NCI-H510A (cell line): ENCODE measurements at regions not wholly inside any gene's neighbourhood (a gene's known extent, or its start where the extent isn't known, plus 50 kb on each side); places are given as distances from the start of the nearest gene placed in this dataset.
A peak's percentile ranks its signal among the peaks of the same experiment; 100 is the strongest.
"Not testable (repeated sequence)": the region's sequence is repeated elsewhere in the genome, so short reads cannot be mapped to it uniquely, and the experiment has no call there.

Source experiments
- DNase-seq: peaks from one replicate; lab custom pipeline; 2025; lab: John Stamatoyannopoulos, UW

DNA sequence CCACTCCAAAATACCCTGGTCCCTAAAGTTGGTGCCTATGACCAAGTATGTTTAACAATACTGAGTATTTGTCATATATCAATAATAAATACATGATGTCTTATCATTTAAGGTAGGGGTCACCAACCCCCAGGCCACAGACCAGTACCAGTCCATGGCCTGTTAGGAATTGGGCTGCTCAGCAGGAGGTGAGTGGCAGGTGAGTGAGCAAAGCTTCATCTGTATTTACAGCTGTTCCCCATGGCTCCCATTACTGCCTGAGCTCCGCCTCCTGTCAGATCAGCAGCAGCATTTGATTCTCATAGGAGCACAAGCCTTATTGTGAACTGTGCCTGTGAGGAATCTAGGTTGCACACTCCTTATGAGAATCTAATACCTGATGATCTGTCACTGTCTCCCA lies 126.2 kb downstream of the HNRNPD start:
- DNase-seq, result no peak

DNA sequence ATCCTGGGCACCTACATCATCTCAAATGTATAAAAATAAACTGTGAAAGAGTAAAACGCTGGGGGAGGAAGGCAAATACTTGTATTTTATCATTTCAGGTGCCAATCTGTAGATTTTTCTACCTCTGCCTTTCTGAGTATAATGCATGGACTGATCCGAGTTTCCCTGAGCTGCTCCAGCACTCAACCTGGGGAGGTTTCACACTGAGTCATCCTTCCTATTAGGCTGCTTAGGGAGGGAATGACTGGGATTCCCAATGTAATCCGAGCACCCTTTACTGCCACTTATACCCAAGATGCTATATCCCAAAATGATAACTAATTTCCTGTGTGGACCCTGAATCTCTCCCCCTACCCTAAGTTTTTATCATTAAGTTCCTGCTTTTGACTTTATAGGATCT lies 126.6 kb downstream of the HNRNPD start:
- no peak for DNase-seq

DNA sequence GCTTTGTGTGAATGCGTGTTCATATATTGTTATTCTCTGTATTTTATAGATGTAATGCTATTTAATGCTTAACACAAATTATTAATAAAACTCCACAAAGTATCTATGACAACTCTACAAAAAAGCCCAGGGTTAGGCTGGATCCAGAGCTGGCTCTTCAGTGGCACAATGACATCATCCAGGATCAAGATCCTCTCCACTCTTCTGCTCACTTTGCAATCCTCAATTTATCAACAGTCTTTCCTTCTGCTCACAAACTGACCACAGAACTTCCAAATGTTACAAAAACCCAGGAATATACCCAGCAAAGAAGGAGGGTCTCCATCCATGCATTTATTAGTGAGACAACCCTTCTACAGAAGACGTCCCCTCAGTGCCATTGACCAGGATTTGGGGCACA lies 132.3 kb downstream of the HNRNPD start:
- no peak for DNase-seq

DNA sequence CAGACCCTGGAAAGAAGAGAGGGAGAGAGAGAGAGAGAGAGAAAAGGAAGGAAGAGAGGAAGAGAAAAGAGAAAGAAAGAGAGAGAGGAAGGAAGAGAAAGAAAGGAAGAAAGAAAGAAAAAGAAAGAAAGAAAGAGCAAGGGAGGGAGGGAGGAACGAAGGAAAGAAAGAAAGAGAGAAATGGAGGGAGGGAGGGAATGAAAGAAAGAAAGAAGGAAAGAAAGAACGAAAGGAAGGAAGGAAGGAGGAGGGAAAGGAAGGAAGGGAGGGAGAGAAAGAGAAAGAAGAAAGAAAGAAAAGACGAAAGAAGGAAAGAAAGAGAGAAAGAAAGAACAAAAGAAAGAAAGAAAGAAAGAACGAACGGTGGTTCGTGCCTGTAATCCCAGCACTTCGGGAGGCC lies 133.4 kb downstream of the HNRNPD start:
- no peak for DNase-seq

DNA sequence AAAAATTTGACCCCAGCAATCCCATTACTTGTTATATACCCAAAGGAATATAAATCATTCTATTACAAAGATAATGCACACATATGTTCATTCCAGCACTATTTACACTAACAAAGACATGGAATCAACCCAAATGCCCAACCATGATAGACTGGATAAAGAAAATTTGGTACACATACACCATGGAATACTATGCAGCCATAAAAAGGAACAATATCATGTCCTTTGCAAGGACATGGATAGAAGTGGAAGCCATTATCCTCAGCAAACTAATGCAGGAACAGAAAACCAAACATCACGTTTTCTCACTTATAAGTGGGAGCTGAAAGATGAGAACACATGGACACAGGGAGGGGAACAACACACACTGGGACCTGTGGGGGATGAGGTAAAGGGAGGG lies 136.6 kb downstream of the HNRNPD start:
- DNase-seq, result not testable (repeated sequence)

DNA sequence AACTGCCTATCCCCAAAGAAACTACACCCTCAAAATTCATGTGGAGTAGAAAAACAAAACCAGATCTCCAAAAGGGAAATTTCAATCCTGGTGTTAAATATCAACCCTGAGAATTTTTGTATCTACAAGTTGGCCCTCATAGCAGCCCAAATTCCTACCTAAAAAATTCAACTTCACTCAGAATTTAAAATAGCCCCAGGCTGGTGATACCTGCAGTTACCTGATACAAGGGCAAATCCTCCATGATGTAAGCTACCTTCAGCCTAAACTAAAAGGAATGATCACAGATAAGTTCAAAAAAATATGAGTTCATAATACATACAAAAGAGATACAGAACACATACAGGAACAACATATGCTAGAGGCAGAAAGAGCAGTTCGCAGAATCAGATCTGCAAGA lies 138.4 kb downstream of the HNRNPD start:
- DNase-seq, result no peak

DNA sequence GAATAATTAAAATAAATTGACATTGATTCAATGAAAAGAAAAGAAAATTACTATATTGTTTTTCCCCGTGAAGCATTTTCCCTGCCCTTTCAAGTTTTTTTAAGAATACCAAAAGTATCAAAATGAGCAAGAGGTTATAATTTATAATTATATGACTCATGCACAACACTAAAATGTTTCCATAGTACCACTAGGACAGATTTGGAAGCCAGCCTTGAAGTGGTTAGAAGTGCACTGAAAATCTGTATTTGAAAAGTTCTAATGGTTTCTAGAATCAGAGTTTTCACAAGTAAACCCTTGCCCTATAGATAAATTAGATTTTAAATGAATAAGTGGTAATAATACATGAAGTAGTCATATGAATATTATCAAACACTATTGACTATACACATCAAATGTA lies 140.9 kb downstream of the HNRNPD start:
- DNase-seq, result no peak

DNA sequence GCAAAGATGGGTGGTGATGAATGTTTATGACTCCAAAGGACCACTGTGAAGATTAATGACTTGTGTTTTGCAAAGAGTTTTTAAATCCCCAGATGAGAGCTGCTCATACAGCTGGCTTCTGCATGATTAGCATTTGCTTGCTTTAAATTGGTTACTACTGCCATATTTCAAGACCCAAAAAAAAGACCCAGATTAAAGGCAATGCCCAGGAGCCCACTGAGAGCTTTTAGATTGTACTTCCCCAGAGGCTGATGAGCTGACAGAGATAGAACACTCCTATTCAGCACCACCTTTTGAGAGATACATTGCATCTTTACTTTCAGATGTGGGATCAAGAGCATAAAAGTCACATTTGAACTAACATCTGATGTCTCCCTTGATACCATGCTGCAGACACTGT lies 142.0 kb downstream of the HNRNPD start:
- DNase-seq, result no peak

DNA sequence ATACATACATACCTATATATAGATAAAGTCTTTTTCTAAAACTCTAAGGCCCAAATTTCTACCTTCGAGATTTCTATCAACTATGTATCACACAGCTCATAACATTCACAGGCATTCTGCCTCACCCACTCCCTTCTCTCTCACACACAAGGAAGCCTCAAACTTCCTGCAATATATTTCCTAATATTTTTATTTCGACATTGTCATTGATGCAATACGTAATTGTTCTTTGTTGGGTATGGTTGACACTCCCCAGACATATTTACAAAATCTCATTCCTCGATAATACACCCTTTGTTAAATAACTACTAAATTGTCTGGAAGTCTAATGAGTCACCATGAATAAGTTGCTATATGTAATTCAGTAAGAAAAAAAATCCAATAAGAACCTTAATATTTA lies 143.5 kb downstream of the HNRNPD start:
- no peak for DNase-seq

DNA sequence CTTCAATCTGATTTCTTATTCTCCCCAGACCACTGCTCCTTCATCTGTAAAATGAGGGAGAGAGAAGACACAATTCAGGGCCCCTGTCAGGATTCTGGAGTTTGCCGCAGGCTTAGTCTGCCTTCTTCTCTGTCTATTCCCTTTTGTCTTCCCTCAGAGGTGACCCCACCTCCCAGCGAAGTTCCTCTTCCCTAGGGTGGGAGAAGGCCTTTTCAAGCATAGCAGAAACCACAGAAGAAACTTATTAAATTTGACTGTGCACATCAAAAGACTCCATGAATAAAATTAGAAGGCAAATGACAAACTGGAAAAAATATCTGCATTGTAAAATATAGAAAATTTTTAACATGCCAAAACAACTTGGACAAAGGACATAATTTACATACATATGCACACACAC lies 148.8 kb downstream of the HNRNPD start:
- no peak for DNase-seq

DNA sequence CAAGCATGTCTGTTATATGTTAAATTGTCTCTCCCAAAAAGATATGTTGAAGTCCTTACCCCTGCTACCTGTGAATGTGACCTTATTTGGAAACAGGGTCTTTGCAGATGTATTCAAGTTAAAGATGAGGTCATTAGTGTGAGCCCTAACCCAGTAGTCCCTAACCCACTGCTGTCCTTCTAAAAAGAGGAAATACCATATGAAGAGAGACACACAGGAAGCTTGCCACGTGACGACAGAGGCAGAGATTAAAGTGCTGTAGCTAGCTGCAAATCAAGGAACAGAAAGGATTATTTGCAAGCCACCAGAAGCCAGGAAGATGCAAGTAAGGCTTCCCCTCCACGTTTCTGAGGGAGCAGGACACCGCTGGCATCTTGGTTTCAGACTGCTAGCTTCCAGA lies 150.1 kb downstream of the HNRNPD start:
- DNase-seq, result no peak

DNA sequence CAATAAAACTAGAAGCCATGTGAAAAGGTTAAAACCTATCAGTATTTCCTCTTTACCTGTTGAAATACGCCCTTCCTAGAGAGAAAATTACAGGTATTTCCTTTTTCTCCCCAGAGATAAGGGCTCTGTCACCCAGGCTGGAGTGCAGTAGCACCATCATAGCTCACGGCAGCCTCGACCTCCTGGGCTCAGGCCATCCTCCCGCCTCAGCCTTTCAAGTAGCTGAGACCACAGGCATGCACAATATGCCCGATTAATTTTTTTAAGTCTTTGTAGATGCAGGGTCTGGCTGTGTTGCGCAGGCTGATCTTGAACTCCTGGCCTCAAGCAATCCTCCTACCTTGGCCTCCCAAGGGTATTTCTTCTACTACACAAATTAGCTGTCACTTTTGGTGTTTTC lies 154.4 kb downstream of the HNRNPD start:
- no peak for DNase-seq

DNA sequence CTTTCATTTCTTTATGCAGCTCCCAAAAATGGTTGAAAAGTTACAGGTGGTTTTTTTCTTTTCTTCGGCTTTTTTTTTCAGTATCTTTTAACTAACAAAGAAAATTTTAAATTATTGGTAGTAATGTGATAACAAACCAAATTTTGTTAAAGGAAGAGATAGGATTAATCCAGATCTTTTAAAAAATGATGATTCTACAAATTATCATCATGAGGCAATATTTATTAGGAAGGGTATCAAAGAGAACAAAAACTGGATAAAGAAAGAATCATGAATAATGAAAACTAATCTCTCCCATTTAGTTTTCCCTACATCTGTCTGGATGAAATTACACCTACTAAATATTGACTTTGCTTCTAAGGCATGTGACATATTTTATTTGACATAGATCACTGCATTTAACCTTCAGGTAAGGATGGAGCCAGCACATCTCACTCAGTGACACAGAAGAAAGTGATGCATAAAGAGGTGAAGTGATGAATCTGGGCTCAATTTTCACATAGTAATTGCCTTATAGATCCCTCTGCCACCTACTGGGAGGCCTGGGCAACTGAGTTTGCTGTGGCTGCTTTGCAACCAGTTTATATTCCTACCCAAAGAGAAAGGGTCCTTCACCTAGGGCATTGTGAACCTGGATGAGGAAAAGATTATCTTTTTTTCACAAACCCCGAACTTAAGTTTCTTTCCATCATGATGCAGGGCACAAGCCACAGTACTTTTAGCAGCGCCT lies 155.6 kb downstream of the HNRNPD start:
- DNase-seq, result no peak

DNA sequence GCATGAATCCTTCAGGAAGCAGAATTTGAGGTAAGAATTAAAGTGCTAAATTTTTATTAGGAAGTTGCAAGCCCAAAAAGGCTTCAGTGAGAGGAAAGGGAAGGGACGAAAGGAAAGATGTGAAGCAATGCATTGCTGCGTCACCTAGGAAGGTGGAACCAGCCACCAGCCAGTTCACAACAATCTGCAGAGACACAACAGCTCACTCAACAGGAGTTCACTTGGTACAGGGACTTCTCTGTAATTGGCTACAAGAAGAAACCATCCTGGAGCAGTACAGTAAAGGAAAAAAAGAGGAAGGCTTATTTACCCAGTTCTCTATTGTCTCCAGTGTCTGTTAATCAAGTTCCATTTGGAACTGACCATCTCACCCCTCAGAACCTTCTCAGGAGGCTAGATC lies 157.6 kb downstream of the HNRNPD start:
- DNase-seq, result no peak

DNA sequence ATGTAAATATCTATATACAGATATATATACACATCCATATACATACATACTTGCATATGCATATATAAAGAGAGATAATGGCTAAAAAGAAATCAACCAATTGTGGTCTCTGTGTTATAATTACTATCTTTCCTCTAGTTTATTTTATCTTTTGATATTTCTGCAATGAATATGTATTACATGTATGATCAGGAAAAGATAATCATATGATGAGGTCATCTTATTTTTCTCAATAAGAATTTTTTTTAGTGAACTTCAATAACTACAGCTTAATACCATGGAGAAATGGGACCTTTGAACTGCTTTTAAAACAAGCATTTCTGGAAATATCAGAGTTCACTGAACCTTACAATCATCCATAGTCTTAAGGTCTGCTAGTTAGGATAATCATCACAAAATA lies 158.0 kb downstream of the HNRNPD start:
- no peak for DNase-seq

DNA sequence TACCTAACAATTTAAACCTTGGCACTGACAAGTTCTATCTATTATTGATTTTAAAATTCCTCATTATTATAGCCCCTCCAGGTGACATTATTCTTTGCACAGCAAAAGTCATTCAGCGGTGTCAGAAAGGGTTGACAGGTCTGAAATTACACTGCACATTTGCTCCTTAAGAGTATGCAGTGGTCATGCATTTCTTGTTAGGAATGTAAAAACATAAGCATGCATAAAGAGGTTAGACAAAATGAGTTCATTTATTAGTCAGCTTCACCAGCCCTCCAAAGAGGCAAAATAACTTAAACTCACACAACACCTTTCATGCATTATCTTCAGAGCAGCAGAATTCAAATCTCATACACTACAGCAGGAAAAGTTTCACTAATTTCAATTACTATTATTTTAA lies 158.8 kb downstream of the HNRNPD start:
- no peak for DNase-seq

DNA sequence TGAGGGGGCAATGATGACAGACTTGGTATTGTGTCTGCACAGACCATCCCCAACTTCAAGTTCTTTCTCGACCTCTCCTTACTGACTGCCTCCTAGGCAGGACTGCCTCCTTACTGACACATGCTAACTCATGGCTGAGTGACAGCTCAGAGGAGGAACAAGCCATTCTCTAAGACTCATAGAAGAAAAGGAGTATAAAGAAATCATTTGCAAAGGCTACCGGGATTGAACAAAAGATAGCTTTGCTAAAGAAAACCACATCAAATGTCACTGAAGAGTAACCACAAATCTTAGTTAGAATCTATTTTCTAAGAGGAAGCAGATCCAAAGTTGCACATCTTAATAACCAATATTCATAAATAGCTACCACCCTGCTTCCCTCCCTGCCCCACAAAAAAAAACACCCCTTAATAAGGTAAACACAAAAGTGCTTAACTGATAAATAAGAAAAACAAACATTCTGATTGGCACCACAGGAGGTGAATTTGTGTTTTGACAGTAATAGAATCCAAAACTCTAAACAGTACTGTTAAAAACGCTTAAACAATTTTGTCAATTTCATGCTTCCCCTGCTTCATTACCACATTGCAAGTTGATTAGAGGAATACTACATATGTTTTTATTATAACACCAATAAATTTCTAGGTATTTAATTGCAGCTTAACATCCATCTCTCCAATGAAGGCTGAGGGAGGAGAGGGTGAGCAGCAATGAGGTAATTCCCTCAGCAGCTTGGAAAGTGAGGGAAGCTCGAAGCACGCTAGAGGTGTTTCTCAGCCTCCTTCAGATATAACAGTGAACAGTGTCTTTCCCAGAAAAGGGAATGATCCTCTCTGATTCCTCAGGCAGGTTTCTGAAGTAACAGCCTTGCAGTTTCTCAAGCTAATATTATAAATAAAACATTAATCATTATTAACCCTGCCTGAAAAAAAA lies 160.0 kb downstream of the HNRNPD start:
- DNase-seq, result no peak

DNA sequence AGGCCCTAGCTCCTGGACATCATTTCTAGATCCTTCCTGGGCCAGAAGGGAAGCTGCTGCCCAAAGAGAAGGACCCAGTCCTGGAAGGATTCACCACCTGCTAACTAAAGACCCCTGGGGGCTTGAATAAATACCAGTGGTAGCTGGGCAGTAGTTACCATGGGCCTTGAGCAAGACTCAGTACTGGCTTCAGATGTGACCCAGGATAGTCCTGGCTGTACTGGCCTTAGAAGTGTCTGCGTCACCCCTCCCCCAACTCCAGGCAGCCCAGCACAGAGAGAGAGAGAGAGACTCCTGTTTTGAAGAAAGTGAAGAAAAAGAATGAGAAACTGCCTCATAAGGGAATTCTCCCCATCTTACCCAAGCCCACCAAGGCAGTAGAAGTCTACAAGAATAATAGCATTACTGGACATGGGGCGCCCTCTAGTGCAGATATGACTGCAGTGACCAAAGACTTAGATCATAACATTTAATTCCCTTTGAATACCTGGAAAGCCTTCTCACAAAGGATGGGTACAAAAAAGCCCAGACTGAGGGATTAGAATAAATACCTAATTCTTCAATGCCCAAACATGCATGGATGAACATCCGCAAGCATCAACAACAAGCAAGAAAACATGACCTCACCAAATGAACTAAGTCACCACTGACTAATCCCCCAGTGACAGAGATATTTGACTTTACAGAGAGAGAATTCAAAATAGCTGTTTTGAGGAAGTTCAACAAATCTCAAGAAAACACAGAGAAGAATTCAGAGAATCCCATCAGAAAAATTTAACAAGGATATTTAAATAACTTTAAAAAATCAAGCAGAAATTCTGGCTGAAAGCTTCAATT lies 171.8 kb downstream of the HNRNPD start:
- peak; percentile 34 for DNase-seq

DNA sequence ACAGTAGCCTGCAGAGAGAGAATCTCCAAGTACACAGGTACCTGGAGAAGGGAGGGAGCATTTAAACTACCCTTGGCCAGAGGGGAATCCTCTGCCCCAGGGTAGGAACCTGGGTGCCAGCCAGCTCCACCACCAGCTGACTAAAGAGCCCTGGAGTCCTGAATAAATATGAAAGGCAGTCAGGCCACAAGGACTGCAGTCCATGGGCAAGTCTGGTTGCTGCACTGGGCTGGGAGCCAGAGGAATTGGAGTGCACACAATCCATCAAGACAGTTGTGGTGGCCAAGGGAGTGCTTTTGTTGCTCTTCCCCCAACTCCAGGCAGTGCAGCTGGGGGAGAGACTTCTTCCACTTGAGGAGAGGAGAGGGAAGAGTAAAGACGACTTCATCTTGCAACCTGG lies 172.5 kb downstream of the HNRNPD start:
- DNase-seq, result no peak

DNA sequence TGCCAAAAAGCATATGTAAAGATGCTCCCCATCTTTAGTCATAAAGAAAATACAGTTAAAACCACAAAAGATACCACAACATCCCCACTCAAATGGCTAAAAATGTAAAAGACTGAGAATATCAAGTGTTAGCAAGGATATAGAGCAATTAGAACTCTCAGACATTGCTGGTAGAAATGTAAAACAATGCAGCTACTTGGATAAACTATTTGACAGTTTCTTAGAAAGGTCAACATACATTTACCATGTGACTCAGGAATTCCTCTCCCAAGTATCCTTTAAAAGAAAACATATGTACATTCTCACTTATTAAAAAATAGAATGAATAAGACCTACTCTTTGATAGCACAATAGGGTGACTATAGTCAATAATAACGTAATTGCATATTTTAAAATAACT lies 173.7 kb downstream of the HNRNPD start:
- DNase-seq, result no peak

DNA sequence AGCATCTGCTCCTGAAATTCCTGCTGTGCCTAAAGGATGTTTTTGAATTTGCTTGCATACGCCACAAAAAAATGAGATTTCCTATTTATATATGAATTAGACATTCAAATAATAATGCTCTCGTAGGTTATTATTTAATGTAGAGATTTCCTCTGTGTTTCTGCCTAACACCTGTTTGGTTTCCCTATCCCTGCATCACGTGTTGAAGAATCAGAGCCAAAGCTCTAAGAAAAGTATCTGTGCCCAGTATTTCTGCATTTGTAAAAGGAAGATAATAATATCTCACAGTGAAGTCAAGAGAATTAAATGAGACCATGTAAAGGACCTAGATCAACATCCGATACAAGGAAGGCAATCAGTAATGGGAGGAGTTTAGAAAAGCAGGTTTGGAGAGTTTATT lies 179.5 kb downstream of the HNRNPD start:
- no peak for DNase-seq

DNA sequence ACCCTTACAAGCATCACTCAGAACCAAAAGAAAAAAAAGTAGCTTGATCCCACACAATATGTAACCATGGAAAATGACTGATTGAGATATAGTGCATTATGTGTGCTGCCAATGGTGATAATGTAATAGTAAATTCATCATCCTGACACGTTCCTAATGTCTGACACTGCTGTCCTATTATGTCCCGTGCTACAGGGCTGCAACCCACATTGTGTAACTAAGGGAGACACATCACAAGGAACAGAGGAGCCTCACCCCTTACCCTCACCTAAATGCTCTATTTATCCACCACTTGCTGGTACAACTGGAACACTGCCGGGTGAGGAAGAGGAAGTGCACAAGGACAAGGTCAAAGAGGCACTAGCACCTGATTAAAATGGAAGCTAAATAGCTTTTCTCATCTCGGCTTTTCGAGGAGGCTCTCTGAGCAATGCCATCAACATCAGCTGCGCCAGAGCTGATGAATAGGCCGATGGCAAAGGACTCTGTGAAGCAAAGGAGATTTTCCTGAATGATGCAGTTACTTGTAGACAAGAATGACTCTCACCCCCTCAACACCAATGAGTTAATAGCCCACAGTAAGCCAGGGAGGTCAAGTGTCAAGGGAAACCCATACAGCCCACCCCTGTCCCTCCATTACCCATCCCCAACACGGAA lies 181.6 kb downstream of the HNRNPD start:
- no peak for DNase-seq
